ENCODE measurements at regions not wholly inside any gene's neighbourhood (a gene's known extent, or its start where the extent isn't known, plus 50 kb on each side); places are given as distances from the start of the nearest gene placed in this dataset.

DNA sequence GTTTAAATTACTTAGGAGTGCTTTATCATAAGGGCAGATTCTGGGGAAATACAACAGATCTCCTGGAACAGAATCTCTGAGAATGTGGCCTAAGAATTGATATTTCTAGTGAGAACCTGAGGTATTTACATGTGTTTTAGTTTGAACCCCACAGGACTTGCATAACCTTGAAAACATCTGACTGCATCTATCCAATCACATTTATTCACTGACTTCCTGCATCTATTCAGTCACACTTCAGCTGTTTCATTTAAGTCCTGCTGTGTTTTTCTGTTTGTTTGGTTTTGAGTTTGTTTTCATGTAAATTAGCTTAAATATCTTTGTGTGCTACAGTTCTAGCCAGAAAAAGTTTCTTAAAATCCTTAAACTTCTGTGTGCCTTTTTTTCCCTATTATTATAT lies 1260.7 kb downstream of the PLA2G4A start:
- TF ChIP-seq ZFP30 (CRISPR knock-in tag; IDR thresholded peaks at IDR 0.05): no peak
- TF ChIP-seq ZNF565 (CRISPR knock-in tag; conservative IDR thresholded peaks at IDR 0.05; ENCODE audit: low read depth): no peak
- no peak for TF ChIP-seq ZNF8 (CRISPR knock-in tag; IDR thresholded peaks at IDR 0.05)
- TF ChIP-seq, protein P1, sequence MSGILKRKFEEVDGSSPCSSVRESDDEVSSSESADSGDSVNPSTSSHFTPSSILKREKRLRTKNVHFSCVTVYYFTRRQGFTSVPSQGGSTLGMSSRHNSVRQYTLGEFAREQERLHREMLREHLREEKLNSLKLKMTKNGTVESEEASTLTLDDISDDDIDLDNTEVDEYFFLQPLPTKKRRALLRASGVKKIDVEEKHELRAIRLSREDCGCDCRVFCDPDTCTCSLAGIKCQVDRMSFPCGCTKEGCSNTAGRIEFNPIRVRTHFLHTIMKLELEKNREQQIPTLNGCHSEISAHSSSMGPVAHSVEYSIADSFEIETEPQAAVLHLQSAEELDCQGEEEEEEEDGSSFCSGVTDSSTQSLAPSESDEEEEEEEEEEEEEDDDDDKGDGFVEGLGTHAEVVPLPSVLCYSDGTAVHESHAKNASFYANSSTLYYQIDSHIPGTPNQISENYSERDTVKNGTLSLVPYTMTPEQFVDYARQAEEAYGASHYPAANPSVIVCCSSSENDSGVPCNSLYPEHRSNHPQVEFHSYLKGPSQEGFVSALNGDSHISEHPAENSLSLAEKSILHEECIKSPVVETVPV (CRISPR knock-in tag; IDR thresholded peaks at IDR 0.05): no peak
- TF ChIP-seq GLIS3 (CRISPR knock-in tag; IDR thresholded peaks at IDR 0.05): no peak

Measured in SK-N-SH treated with all-trans-retinoic acid at 6 μM for 48 hours (cell line).